Fibroblast of peridontal ligament (primary cell): ENCODE measurements at regions not wholly inside any gene's neighbourhood (a gene's known extent, or its start where the extent isn't known, plus 50 kb on each side); places are given as distances from the start of the nearest gene placed in this dataset.

ENCODE experiments used
- DNase-seq: peaks from one replicate; pipeline ENCODE4 v3.0.0-alpha.2; 2010; ENCODE audit errors: extremely low read depth

DNA sequence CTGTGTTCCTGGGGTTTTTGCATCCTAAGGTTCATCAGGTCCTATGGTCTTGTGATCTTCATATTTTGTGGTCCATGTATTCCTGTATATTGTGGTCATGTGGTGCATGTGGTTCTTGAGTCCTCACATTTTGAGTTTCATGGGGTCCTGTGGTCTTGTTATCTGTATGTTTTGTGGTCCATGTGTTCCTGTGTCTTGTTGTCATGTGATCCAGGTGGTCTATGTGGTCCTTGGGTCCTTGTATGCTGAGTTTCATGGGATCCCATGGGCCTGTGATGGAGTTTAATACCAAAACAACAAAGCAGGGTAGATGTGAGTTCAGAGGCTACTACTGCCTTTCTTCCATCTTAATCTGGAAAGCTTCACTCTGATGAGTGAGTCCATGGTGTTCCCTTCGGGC is 166.4 kb downstream of the TMEM18 start:
- no peak for DNase-seq

DNA sequence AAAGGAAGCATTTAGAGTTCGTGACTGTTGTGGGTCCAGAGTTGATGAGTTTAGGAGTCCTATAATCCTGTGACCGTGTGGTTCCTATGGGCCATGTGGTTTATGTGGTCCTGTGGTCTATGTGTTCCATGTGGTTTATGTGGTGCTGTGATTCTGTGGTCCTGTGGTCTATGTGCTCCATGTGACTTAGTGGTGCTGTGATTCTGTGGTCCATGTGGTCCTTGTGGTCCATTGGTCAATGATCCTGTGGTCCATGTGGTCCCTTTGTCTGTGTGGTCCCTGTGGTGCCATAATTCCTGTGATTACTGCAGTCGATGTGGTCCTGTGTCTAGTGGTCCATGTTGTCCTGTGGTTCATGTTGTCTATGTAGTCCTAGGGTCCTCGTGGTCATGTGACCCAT is 167.3 kb downstream of the TMEM18 start:
- no peak for DNase-seq

DNA sequence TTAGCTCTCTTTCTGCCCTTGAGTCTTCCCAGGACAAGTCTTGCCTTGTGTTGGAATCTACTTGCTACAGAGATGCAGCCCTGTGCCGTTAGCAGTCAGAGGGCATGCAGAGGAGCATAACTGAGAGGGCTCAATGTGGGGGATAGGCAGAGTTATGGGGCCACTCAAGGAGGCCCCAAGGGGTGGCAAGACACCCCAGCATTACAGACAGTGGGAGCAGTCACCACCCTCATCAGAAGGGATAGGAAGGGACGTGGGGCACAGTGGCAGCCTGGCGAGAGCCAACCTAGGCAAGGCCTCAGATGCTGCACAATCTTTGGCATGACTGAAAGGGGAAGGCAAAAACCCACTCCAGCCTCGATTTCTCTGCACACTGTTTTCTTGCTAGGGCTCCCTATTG is 169.1 kb downstream of the TMEM18 start:
- no peak for DNase-seq

DNA sequence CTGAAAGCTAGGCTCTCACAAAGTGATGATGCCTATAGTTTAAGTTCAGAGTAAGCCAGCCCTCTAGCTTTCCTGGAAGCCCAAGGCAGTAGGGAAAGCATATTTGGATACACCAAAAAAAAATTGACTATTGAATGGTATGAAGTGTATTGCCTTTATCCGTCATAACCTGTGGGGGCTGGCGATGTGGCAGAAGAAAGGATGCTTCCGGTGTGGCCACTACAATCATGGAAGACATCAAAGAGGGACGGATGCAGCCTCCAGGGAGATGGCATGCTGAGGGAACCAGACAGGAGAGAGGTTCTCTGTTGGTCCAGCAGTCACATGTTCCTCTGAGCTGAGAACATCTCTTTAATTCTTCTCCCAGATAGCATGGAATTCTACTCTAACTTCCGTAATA is 170.3 kb downstream of the TMEM18 start:
- DNase-seq: no peak

DNA sequence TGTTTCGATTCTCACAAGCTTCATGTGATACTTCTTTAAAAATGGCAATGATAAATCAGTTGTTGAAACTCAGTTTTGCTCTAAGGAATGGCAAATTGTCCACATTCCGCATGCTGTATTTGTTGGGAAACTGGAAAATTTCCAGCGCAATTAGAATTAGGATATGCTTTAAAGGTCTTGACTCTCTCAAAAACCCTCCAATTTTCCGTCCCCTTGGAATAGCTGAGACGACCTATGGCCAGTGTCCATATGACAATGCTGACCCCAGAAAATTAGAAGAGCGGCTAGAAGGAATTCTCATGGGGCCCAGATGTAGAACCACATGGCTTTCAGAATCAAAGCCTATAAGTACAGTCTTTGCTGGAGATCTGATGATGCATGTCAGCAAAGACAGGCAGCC is 170.8 kb downstream of the TMEM18 start:
- DNase-seq: no peak

DNA sequence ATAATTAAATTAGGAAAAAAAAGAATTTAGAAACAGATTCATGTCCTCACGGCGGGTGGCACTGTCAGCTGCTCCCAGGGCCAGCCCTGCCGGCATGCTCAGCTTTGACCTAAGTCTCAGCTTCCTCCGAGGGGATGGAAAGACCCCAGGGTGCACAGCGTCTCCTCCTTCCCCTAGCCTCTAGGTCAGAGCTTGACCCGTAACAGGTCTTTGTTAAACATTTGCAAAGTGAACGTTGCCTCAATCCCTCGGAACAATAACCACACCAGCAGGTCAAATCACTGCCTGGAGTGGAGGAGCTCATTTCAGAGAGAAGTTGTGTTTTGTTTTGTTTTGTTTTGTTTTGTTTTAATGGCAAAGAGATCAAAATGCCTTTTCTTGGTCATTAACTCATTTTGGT is 171.3 kb downstream of the TMEM18 start:
- no peak for DNase-seq

DNA sequence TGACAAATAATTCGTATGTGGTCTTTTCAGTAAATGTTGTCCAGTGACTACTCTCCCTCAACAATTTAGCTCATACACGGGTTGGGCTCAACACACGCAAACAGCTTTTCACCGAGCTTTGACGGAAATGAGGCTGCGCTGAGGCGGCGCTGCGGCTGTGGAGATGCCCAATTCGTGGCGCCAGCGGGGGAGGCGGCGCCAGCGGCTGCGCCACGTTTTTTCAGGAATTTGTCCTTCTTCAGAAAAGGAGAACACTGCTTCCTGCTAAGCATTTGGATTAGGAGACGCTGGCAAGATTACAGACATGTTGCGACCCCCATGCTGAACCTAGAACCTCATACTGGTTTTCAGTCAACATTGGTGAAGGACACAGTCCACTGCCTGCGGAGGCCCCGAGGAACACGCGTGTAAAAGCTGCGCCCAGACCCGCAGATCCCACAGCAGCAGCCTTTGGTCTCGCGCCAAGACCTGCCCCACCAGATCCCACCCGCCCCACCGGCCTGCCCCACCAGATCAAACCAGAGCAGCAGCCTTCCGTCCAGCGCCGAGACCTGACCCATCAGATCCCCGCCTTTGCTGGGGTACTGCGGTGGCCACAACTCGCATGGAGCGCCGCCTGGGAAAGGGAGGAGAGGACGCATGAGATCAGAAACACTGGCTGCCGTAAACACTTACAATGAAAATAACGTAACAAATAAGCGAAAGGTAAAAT is 173.8 kb downstream of the TMEM18 start:
- DNase-seq: no peak

DNA sequence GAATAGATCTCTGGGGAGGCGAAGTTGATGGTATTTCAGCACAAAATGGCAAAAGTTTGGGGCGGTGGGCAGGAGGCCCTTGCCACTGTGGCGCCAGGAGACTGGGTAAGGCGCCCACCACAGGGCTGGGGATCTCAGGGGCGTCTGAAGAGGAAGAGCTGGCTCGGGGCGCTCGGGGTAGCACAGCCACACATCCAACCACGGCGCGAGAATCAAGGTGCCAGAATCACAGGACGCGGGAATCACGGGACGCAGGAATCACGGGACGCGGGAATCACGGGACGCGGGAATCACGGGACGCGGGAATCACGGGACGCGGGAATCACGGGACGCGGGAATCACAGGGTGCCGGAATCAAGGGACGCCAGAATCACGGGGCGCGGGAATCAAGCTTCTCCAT is 174.4 kb downstream of the TMEM18 start:
- no peak for DNase-seq

DNA sequence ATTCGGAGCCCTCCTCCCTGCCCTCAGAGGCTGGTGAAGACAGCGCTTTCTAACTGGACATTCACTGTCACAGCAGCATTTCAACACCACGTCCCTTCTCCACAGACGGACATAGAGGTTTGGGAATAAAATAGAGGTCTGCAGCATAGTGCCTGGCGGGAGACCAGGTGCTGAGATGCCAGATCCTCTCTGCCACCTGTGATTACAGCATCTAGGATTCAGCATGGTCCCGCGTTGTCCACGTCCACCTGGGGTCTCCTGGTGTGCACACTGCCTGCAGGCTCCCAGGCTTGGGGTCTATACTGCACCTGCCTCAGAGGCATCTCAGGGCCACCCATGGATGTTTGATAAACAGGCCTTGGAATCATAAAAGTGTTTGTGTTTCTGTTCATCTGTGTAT is 175.5 kb downstream of the TMEM18 start:
- DNase-seq: no peak

DNA sequence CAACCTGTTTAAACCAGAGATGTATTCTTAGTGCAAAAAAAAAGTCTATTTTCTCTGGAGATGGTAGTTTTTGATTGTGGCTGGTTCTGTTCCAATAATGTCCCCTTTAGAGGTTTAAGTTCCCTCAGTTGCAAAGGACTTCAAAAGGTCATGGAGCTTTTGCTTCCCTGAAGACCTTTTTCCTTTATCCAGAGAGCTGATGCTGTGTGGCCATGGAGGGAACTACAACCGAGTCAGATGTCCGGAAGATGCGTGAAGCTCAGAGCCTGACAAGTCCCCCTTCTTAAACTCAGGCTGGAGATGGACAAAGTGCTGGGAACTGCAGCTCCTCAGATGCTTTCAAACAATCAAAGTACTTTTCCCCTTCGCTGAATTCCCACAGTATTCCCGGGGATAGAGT is 176.1 kb downstream of the TMEM18 start:
- no peak for DNase-seq

DNA sequence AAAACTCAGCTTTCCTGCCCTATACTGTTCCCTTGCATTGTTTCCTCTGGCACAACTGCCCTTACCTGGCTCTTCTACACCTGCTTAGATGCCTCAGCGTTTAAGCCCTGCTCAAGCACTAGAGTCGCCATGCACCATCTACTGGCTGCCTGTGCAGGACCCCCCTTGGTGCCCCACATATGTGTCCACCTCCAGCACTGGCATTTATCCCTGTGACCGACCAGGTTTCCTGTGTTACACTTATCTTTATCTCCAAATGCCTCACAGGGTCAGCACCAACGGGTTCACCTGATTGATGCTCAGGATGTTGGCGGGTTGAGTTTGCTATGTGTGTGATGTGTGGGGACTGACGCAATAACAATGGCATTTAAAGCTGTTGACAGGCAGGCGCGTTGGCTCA is 177.5 kb downstream of the TMEM18 start:
- DNase-seq: no peak

DNA sequence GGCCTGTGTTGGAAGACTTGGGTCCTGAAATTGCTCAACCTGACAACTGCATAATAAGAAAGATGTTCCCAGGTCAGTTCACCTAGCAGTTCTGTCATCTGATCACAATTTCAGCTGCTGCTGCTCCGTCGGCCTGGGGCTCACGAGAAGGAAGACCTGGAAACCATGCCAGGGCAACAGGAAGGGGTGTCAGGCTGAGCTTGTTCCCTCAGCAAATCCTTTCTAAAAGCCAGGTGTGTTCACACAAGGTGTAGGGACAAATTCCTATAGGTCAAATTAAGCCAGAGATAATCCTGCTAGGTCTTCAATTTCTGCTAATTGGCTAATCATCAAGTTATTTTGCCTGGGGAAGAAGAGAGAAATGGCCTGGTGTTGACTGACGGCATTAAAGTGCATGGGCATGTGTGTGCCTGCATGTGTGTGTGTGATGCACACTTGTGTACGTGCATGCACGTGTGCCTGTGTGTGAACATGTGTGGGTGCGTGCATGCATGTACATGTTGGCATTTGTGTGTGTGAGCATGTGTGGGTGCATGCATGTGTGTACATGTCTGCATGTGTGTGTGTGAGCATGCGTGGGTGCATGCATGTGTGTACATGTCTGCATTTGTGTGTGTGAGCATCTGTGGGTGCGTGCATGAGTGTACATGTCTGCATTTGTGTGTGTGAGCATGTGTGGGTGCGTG is 178.6 kb downstream of the TMEM18 start:
- DNase-seq: no peak

DNA sequence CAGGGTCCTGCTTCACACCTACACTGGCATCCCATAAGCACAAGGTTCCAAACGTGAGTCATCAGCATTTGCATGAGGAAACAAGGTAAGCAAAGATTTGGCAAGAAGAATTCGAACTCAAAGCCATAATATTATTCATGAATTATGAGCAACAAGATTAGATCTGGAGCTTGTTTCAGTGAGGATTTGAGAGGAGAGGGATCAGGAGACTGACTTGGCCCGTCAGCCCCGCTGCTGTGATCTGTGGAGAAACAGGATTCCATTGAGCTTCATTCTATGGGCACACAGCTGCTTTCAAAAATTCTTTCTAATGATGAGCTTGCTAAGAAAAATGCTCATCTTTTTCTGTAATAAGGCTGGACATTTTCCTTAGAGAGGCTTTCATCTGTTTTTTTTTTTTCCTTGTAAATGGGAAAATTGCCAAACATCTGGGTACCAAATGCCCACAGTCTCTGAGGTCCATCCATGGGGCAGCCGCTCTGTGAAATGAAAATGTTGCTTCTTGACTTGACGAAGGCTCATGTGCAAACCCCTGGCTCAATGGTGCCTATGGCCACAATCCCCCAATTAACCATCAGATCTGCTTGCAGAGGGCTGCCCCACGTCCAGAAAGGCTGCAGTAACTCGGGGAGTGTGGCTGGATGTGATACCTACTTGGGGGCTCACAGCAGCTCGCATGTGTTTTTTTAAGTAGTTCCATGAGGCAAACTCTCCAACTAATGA is 179.3 kb downstream of the TMEM18 start:
- DNase-seq: no peak

DNA sequence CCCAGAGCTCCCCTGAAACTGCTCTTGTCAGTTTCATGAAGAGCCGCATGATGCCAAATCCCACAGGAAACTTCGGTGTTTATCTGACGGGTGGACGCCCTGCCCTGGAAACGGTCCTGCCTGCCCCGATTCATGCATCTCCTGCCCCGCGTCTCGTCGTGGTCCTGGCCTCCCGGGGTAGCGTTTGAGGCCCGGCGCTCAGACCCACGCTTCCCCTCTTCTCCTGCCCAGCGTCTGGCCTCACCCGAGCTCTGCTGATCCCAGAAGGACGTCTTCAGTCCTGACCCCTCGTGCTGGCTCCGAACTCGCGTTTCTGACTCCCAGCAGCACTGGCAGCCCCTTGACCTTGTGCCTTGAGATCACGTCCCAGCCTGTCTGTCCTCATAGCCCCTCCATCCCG is 180.5 kb downstream of the TMEM18 start:
- no peak for DNase-seq

DNA sequence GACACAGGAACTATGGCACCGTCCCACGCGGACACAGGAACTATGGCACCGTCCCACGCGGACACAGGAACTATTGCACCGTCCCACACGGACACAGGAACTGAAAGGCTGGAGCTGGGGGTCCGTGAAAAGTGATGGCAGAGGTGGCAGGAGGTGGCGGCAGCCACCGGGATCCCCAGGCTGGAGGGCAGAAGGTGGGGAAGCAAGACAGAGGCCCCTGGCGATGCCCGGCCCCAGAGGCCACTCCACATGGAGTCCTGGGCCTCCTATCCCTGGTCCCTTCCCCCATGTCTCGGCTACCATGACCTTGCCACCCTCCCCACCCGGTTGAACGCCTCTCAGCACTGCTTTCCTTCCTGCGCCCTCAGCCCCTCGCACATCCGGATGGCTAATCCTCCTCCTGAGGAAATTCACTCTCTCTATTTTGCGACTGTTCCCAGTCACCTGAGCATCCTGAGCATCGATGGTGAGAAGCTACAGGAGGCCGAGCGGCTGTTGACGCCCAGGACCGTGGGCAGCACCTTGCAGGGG is 181.4 kb downstream of the TMEM18 start:
- no peak for DNase-seq

DNA sequence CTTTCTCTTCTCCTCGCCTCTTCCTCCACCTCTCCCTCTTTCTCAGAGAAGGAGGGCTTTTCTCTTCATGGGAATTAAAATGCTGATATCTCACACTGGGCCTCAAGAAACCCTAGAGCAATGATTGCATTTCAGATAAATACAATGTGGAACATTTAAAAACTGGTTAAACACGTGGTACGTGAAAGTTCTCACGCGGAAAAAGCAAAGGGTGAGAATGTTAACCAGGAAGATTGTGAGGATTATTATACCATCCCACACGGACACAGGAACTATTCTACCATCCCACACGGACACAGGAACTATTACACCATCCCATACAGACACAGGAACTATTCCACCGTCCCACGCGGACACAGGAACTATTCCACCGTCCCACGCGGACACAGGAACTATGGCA is 182.4 kb downstream of the TMEM18 start:
- DNase-seq: no peak

DNA sequence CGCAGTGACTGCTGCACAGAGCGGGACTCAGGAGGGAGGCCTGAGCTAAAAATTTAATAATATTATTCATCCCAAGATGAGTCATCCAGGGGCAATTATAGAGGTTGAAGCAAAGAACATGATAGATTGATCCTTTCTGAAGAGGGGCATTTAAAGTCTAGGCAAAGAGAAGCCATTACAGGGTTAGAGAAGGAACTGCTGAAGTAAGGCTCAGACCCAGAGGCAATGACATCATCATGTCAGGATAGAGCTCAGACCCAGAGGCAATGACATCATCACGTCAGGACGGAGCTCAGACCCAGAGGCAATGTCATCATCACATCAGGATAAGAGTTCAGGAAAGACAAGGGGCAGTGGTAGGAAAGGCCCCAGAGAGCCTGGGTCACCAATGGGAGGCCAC is 184.0 kb downstream of the TMEM18 start:
- DNase-seq: no peak

DNA sequence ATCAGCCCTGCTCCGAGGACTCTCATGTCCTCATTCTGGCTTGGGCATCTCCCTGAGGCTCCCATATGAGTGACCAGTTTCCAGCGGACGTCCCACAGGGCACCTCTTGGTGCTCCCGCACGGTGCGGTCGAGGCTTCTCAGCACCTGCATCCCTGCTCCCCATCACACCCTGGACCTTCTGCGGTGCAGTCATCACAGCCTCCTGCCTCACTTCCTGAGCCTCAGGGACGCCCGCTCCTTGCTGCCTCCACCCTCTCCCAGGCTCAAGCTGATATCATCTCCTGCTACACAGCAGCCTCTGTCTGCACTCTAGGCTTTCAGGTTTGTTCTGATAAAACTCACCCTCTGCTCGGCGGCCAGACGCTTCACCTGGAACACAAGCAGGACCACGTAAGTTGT is 185.0 kb downstream of the TMEM18 start:
- DNase-seq: no peak

DNA sequence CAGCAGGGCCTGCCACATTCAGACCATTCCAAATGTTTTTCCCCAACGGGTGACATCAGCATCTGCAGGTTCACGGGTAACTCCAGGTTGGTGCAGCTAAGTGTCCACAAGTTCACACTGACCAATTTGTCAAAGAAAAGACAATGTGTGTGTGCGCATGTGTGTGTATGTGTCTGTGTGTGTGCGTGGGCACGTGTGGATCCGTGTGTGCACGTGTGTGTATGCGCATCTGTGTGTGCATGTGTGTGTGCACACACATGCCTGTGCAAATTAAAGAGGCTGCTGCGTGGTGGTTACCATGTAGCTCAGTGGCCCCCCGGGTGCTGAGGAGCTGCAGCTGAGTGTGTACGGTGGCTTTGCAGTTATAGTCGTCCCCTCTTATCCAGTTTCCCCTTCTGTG is 187.4 kb downstream of the TMEM18 start:
- no peak for DNase-seq

DNA sequence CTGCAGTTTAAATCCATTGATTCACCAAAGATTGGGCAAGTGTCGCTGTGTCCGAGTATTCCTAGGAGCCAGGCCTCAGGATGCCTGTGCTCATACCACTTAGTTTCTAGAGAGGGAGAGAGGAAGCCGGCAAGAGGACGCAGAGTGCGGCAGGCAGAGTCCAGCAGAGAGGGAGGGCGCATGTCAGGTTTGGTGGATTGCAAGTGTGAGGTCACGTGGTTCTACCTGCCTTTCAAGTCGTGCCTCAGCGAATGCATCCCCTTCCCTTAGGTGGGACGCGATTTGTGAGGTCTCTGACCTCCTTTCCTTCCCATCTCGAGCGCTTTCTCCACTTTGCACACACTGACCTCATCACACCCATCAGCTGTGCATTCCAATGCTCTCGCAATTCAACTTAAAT is 188.1 kb downstream of the TMEM18 start:
- DNase-seq: no peak

DNA sequence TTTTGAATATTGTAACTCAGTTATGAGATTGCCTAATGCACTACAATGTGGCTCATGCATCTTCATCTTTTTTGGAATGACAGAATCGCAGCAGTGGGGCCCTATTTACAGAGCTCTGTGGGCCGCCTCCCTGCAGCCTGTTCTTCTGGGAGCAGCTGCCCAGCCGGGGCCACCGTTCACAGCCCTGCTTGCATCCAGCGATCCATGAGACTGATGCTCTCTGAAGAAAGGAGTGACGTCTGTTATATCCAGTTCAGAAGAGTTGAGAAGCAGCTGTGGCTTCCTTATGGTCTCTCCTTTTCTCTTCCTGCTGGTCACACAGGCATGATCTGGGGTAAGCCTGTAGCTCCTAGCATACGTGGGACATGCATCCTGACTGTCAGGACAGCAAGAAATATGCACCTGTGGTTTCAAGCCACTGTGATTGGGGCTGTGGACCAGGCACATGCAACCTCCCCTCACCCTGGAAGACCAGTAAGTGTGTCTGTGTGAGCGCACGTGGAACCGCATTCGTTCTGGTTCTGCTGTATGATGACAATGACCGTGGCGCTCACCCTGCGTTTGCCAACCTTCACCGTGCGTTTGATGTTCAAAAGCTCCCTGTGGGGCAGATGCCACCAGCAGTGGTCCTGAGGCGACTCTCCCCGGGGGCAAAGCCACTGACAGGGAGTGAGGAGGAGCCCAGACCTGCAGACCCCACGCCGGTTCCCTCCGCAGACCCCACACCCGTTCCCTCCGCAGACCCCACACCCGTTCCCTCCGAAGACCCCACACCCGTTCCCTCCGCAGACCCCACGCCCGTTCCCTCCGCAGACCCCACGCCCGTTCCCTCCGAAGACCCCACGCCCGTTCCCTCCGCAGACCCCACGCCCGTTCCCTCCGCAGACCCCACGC is 189.8 kb downstream of the TMEM18 start:
- no peak for DNase-seq

DNA sequence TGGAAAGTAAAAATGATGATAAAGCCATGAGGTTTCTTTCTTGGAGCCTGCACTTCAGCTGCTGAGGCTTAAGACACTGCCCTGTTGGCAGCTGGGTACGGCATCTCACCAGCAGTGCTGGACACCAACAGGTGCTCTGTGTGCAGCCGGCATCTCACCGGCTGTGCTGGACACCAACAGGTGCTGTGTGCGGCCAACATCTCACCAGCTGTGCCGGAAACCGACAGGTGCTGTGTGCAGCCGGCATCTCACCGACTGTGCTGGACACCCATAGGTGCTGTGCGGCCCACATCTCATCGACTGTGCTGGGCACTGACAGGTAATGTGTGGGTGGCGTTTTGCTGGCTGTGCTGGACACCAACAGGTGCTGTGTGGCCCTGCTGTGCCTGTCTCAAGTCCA is 190.8 kb downstream of the TMEM18 start:
- no peak for DNase-seq
